KMS-11 (cell line): ENCODE measurements at regions not wholly inside any gene's neighbourhood (a gene's known extent, or its start where the extent isn't known, plus 50 kb on each side); places are given as distances from the start of the nearest gene placed in this dataset.

Experiments
- H2AFZ ChIP-seq: fragments of 200-600 bp; sonication (generic); 2 replicates; pipeline ENCODE4 v1.6.1; 2016; ENCODE audit warnings: antibody characterized with exemption, mixed run types, low read depth
- H3K27ac ChIP-seq: fragments of 200-600 bp; sonication (generic); 2 replicates; pipeline ENCODE4 v1.6.1; 2016; ENCODE audit warnings: mild to moderate bottlenecking, mixed run types
- H3K27me3 ChIP-seq: fragments of 200-600 bp; sonication (generic); 2 replicates; pipeline ENCODE4 v1.6.1; 2017; ENCODE audit warnings: mild to moderate bottlenecking, low read depth, mixed run types, moderate library complexity; ENCODE audit not compliant: insufficient read depth
- H3K36me3 ChIP-seq: fragments of 200-600 bp; sonication (generic); 2 replicates; pipeline ENCODE4 v1.6.1; 2017; ENCODE audit warnings: mild to moderate bottlenecking, mixed run types; ENCODE audit not compliant: insufficient read depth
- H3K4me1 ChIP-seq: fragments of 200-600 bp; sonication (generic); 2 replicates; pipeline ENCODE4 v1.6.1; 2016; ENCODE audit warnings: mild to moderate bottlenecking, low read depth, mixed run types; ENCODE audit not compliant: poor library complexity, severe bottlenecking
- H3K4me2 ChIP-seq: fragments of 200-600 bp; sonication (generic); 2 replicates; pipeline ENCODE4 v1.7.0; 2016; ENCODE audit warnings: mild to moderate bottlenecking, mixed run types
- H3K4me3 ChIP-seq: fragments of 200-600 bp; sonication (generic); IDR thresholded peaks from 2 replicates; pipeline ENCODE4 v1.6.1; 2017; ENCODE audit warnings: low read depth, low read length, mixed read lengths; ENCODE audit not compliant: insufficient read depth
- H3K79me2 ChIP-seq: fragments of 200-600 bp; sonication (generic); 2 replicates; pipeline ENCODE4 v1.6.1; 2016; ENCODE audit warnings: low read depth, mixed run types; ENCODE audit not compliant: insufficient read depth
- H3K9ac ChIP-seq: fragments of 200-600 bp; sonication (generic); 2 replicates; pipeline ENCODE4 v1.6.1; 2016; ENCODE audit warnings: mild to moderate bottlenecking, mixed run types
- H4K20me1 ChIP-seq: fragments of 200-600 bp; sonication (generic); 2 replicates; pipeline ENCODE4 v1.6.1; 2016; ENCODE audit warnings: mild to moderate bottlenecking, mixed run types; ENCODE audit not compliant: insufficient read depth
- CTCF ChIP-seq: fragments of 200-600 bp; sonication (generic); conservative IDR thresholded peaks from 2 replicates; pipeline ENCODE4 v1.6.1; 2017; ENCODE audit warnings: low read depth, mild to moderate bottlenecking, antibody characterized with exemption, low read length, moderate library complexity, mixed read lengths

DNA sequence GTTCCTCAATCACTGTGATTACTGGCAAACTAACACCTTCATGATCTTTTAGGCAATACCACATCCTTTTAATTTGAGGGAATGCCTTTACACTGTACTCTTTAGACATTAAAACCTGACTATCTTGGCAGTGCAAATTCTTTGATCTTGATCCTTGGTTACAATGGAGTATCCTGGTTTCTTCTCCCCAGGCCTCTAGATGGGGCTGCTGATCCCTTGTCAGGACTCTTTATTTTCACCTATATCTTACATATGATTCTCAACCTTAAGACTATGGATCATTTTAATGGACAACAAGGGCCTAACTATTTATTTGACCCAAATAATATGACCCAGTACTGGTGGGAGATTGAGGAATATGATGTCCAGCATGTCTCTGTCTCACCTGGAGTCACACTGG lies 1005.5 kb upstream of the INTU start:
- Histone ChIP-seq H3K36me3 (no peaks in the 10 kb centered on the region), H2AFZ (no peak overlapping the region), H3K4me1 (no peaks in the 10 kb centered on the region), H3K9ac (no peak overlapping the region), H3K27me3 (no peaks in the 10 kb centered on the region), H3K4me2 (no peak overlapping the region), H3K4me3 (no peak overlapping the region), H3K79me2 (no peaks in the 10 kb centered on the region), H3K27ac (no peak overlapping the region), H4K20me1 (no peaks in the 10 kb centered on the region)
- peak; percentile 31; the same call in 1 of the 2 replicates for TF ChIP-seq CTCF

DNA sequence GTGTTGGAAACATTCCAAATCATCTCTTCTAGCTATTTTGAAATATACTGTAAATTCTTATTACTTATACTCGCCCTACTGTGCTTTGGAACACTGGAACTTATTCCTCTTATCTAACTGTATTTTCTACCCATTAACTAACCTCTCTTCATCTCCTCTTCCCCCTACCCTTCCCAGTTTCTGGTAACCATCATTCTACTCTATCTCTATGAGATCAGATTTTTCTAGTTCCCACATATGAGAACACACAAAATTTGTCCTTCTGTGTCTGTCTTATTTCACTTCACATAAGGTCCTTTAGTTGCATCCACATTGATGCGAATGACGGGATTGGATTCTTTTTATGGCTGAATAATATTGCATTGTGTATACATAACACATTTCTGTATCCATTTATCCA lies 1003.8 kb upstream of the INTU start:
- Histone ChIP-seq H3K4me2 (no peak overlapping the region), H3K27me3 (no peaks in the 10 kb centered on the region), H3K4me1 (no peaks in the 10 kb centered on the region), H3K9ac (no peak overlapping the region), H3K4me3 (no peak overlapping the region), H3K36me3 (no peaks in the 10 kb centered on the region), H4K20me1 (no peaks in the 10 kb centered on the region), H3K79me2 (no peaks in the 10 kb centered on the region), H2AFZ (no peak overlapping the region), H3K27ac (no peak overlapping the region)
- no peak for TF ChIP-seq CTCF

- Histone ChIP-seq H3K4me2 (no peak overlapping the region), H3K36me3 (no peaks in the 10 kb centered on the region), H3K4me3 (no peak overlapping the region), H3K27ac (no peak overlapping the region), H3K27me3 (no peaks in the 10 kb centered on the region), H4K20me1 (no peaks in the 10 kb centered on the region), H3K9ac (no peak overlapping the region), H3K4me1 (no peaks in the 10 kb centered on the region), H3K79me2 (no peaks in the 10 kb centered on the region), H2AFZ (no peak overlapping the region)
- no peak for TF ChIP-seq CTCF
These were observed 1002.5 kb upstream of the INTU start for GRCh38 chr4:126630230-126630629.

- H3K27ac ChIP-seq, result no peak overlapping the region
- H3K4me3 ChIP-seq, result no peak overlapping the region
- no peaks in the 10 kb centered on the region for H3K4me1 ChIP-seq
- H4K20me1 ChIP-seq, result no peaks in the 10 kb centered on the region
- H3K27me3 ChIP-seq, result no peaks in the 10 kb centered on the region
- no peak overlapping the region for H2AFZ ChIP-seq
- H3K36me3 ChIP-seq, result no peaks in the 10 kb centered on the region
- no peaks in the 10 kb centered on the region for H3K79me2 ChIP-seq
- no peak overlapping the region for H3K4me2 ChIP-seq
- TF ChIP-seq CTCF, result no peak
- no peak overlapping the region for H3K9ac ChIP-seq
These were observed 999.5 kb upstream of the INTU start for GRCh38 chr4:126633306-126633705.

DNA sequence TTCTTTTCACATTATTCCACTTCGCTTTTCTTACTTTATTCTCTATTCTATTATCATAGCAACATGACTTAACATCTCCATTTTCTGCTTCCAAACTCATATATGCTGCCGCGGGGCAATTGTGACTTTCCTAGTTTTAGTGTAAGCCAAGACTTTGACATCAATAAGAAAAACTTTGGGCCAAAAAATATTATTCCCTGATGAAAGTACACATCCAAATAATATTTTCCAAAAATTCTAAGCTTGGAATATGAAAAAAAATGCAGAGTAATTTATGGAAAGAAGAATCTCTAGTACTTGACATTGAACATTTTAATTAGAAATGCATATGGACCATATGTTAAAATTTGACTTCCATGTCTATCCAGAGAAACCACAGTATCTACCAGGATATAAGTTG lies 995.1 kb upstream of the INTU start:
- Histone ChIP-seq H3K79me2 (no peaks in the 10 kb centered on the region), H4K20me1 (no peaks in the 10 kb centered on the region), H3K36me3 (no peaks in the 10 kb centered on the region), H3K27ac (no peak overlapping the region), H3K4me2 (no peak overlapping the region), H3K4me1 (no peaks in the 10 kb centered on the region), H2AFZ (no peak overlapping the region), H3K4me3 (no peak overlapping the region), H3K9ac (no peak overlapping the region), H3K27me3 (no peaks in the 10 kb centered on the region)
- no peak for TF ChIP-seq CTCF
